ENCODE measurements at regions not wholly inside any gene's neighbourhood (a gene's known extent, or its start where the extent isn't known, plus 50 kb on each side); places are given as distances from the start of the nearest gene placed in this dataset.

GRCh38 chr5:28561522-28561921 is 1523.1 kb upstream of the CDH9 start:
- H3K27me3 ChIP-seq (ENCODE audit: control insufficient read depth in 1 of 2, insufficient read depth in 2 of 2, low read length in 2 of 2): no peaks in the 10 kb centered on the region
- H3K27ac Mint-ChIP-seq: no peak overlapping the region
- H3K36me3 ChIP-seq (ENCODE audit: insufficient read depth, low read length): no peaks in the 10 kb centered on the region
- no peaks in the 10 kb centered on the region for H3K4me1 ChIP-seq (ENCODE audit: insufficient read depth, low read length)
- no peak overlapping the region for H3K27ac ChIP-seq (ENCODE audit: low read depth in 1 of 2, low read length in 2 of 2)
- ATAC-seq (ENCODE audit: poor library complexity): no peak
- no peaks in the 10 kb centered on the region for H3K36me3 Mint-ChIP-seq (ENCODE audit: low read depth)
- no peaks in the 10 kb centered on the region for H3K27me3 Mint-ChIP-seq
- no peak overlapping the region for H3K4me3 ChIP-seq (ENCODE audit: low read length)
- ChIA-PET POLR2A (no interaction called here), CTCF (no interaction called here)
- H3K9me3 ChIP-seq (ENCODE audit: control insufficient read depth in 1 of 2, insufficient read depth in 1 of 2, low read length in 2 of 2): peaks cover 11 to 16% of the 10 kb centered on the region in 2 experiments
- no peak for TF ChIP-seq CTCF (IDR thresholded peaks at IDR 0.05)
- DNase-seq: no peak
- no peaks in the 10 kb centered on the region for H3K4me1 Mint-ChIP-seq (ENCODE audit: low read depth)
- no peak overlapping the region for H3K4me3 Mint-ChIP-seq
- peaks cover 14% of the 10 kb centered on the region for H3K9me3 Mint-ChIP-seq
- intact Hi-C loops (cut with DNase I, micrococcal nuclease): no loop called here

DNA sequence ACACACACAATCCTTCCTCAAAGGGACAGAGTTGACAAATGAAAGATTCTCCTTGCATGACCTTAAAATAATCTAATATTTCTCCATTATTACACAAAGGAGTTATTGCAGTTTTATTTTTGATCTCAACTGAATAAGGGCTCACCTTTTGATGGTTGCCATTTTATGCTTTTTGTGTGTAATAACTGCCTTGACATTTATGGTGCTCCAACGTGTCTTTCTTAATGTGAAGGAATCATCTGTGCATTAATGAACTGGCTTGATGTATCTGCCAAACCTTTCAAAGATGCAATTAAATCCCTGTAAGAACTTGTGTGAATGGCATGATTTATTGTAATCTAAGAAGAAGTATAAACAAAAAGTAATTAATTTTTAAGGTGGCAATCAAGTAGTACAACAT is 1519.8 kb upstream of the CDH9 start:
- H3K4me1 ChIP-seq (ENCODE audit: insufficient read depth, low read length): no peaks in the 10 kb centered on the region
- ATAC-seq (ENCODE audit: poor library complexity) (no peak), DNase-seq (no peak)
- no peak overlapping the region for H3K27ac ChIP-seq (ENCODE audit: low read depth in 1 of 2, low read length in 2 of 2)
- H3K27me3 ChIP-seq (ENCODE audit: control insufficient read depth in 1 of 2, insufficient read depth in 2 of 2, low read length in 2 of 2): no peaks in the 10 kb centered on the region
- Mint-ChIP-seq H3K27me3 (no peaks in the 10 kb centered on the region), H3K9me3 (peaks cover 10% of the 10 kb centered on the region), H3K4me1 (ENCODE audit: low read depth) (no peaks in the 10 kb centered on the region), H3K27ac (no peak overlapping the region), H3K4me3 (no peak overlapping the region), H3K36me3 (ENCODE audit: low read depth) (no peaks in the 10 kb centered on the region)
- CTCF ChIA-PET: no interaction called here
- intact Hi-C loops (cut with DNase I, micrococcal nuclease): no loop called here
- POLR2A ChIA-PET: no interaction called here
- H3K9me3 ChIP-seq (ENCODE audit: control insufficient read depth in 1 of 2, insufficient read depth in 1 of 2, low read length in 2 of 2): peaks cover 6 to 12% of the 10 kb centered on the region in 2 experiments
- no peaks in the 10 kb centered on the region for H3K36me3 ChIP-seq (ENCODE audit: insufficient read depth, low read length)
- no peak overlapping the region for H3K4me3 ChIP-seq (ENCODE audit: low read length)
- no peak for TF ChIP-seq CTCF (IDR thresholded peaks at IDR 0.05)

DNA sequence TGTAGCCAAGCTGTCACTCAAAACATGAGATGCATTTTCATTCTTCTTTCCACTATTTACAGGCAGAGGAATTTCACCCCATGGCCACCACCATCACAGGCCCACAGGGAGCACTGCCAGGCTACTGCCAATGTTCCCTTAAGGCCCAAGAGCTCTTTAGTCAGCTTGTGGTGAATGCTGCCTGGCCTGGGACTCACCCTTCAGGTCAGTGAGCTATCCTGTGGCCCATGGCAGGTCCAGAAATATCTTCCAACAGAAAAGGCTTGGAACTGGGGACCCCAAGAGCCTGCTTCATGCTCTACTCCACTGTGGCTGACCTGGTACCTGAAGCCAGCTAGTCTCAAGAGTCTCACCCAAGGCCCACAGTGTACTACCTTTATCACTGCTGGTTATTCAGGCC is 1518.7 kb upstream of the CDH9 start:
- H3K9me3 ChIP-seq (ENCODE audit: control insufficient read depth in 1 of 2, insufficient read depth in 1 of 2, low read length in 2 of 2): peaks cover 6 to 12% of the 10 kb centered on the region in 2 experiments
- Mint-ChIP-seq H3K9me3 (peaks cover 10% of the 10 kb centered on the region), H3K27ac (no peak overlapping the region), H3K4me1 (ENCODE audit: low read depth) (no peaks in the 10 kb centered on the region), H3K4me3 (no peak overlapping the region), H3K27me3 (no peaks in the 10 kb centered on the region), H3K36me3 (ENCODE audit: low read depth) (no peaks in the 10 kb centered on the region)
- no peaks in the 10 kb centered on the region for H3K27me3 ChIP-seq (ENCODE audit: control insufficient read depth in 1 of 2, insufficient read depth in 2 of 2, low read length in 2 of 2)
- no peak for TF ChIP-seq CTCF (IDR thresholded peaks at IDR 0.05)
- ChIA-PET CTCF (no interaction called here), POLR2A (no interaction called here)
- no peaks in the 10 kb centered on the region for H3K36me3 ChIP-seq (ENCODE audit: insufficient read depth, low read length)
- ATAC-seq (ENCODE audit: poor library complexity) (no peak), DNase-seq (no peak)
- no peaks in the 10 kb centered on the region for H3K4me1 ChIP-seq (ENCODE audit: insufficient read depth, low read length)
- no peak overlapping the region for H3K27ac ChIP-seq (ENCODE audit: low read depth in 1 of 2, low read length in 2 of 2)
- intact Hi-C loops (cut with DNase I, micrococcal nuclease): no loop called here
- H3K4me3 ChIP-seq (ENCODE audit: low read length): no peak overlapping the region

Data from CD4-positive, alpha-beta T cell (primary cell).